ENCODE measurements at regions not wholly inside any gene's neighbourhood (a gene's known extent, or its start where the extent isn't known, plus 50 kb on each side); places are given as distances from the start of the nearest gene placed in this dataset.

DNA sequence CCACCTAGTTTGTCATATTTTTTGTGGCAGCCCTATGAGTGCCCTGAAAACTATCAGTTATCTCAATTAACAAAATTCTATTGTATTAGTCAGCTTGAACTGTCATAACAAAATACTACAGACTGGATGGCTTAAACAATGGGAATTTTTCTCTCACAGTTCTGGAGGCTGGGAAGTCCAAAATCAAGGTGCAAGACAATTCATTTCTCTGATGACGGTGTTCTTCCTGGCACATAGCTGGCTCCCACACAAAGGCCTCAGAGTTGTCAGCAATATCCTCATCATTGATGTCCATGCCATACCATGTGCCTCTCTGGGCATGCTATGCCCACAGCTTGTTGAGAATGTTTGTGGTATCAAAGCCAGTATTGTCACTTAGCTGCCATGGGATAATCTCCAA, 691.9 kb downstream of the NR2F1-AS1 start:
- H3K9me3 ChIP-seq (ENCODE audit: control insufficient read depth in 2 of 3, insufficient read depth in 1 of 3, low read length in 3 of 3): no peaks in the 10 kb centered on the region
- H3K27ac ChIP-seq (ENCODE audit: low read depth in 2 of 2, low read length in 2 of 2): no peak overlapping the region
- TF ChIP-seq, protein P1, sequence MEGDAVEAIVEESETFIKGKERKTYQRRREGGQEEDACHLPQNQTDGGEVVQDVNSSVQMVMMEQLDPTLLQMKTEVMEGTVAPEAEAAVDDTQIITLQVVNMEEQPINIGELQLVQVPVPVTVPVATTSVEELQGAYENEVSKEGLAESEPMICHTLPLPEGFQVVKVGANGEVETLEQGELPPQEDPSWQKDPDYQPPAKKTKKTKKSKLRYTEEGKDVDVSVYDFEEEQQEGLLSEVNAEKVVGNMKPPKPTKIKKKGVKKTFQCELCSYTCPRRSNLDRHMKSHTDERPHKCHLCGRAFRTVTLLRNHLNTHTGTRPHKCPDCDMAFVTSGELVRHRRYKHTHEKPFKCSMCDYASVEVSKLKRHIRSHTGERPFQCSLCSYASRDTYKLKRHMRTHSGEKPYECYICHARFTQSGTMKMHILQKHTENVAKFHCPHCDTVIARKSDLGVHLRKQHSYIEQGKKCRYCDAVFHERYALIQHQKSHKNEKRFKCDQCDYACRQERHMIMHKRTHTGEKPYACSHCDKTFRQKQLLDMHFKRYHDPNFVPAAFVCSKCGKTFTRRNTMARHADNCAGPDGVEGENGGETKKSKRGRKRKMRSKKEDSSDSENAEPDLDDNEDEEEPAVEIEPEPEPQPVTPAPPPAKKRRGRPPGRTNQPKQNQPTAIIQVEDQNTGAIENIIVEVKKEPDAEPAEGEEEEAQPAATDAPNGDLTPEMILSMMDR (IDR thresholded peaks at IDR 0.05; ENCODE audit: borderline replicate concordance, extremely low read depth, insufficient read depth): no peak
- H3K4me3 ChIP-seq (ENCODE audit: low read length in 3 of 3): no peak overlapping the region
- no peaks in the 10 kb centered on the region for H3K36me3 ChIP-seq (ENCODE audit: control insufficient read depth in 2 of 3, insufficient read depth in 3 of 3, low read length in 3 of 3)
- no peak for DNase-seq
- H3K4me1 ChIP-seq (ENCODE audit: control insufficient read depth in 2 of 3, insufficient read depth in 2 of 3, low read depth in 1 of 3, low read length in 3 of 3): no peaks in the 10 kb centered on the region
- no peak overlapping the region for H3K9ac ChIP-seq (ENCODE audit: low read length in 3 of 3)
- FAIRE-seq: no peak
- H3K27me3 ChIP-seq (ENCODE audit: control insufficient read depth, insufficient read depth, low read length): no peaks in the 10 kb centered on the region
- intact Hi-C loops (cut with DNase I): no loop called here

GRCh38 chr5:92887254-92887653, 693.8 kb downstream of the NR2F1-AS1 start:
- Histone ChIP-seq H3K4me3 (ENCODE audit: low read length in 3 of 3) (no peak overlapping the region), H3K27me3 (ENCODE audit: control insufficient read depth, insufficient read depth, low read length) (no peaks in the 10 kb centered on the region), H3K27ac (ENCODE audit: low read depth in 2 of 2, low read length in 2 of 2) (no peak overlapping the region), H3K4me1 (ENCODE audit: control insufficient read depth in 2 of 3, insufficient read depth in 2 of 3, low read depth in 1 of 3, low read length in 3 of 3) (no peaks in the 10 kb centered on the region), H3K9ac (ENCODE audit: low read length in 3 of 3) (no peak overlapping the region), H3K36me3 (ENCODE audit: control insufficient read depth in 2 of 3, insufficient read depth in 3 of 3, low read length in 3 of 3) (no peaks in the 10 kb centered on the region), H3K9me3 (ENCODE audit: control insufficient read depth in 2 of 3, insufficient read depth in 1 of 3, low read length in 3 of 3) (no peaks in the 10 kb centered on the region)
- FAIRE-seq: no peak
- DNase-seq: no peak
- TF ChIP-seq, protein P1 (IDR thresholded peaks at IDR 0.05; ENCODE audit: borderline replicate concordance, extremely low read depth, insufficient read depth): no peak
- intact Hi-C loops (cut with DNase I): no loop called here

DNA sequence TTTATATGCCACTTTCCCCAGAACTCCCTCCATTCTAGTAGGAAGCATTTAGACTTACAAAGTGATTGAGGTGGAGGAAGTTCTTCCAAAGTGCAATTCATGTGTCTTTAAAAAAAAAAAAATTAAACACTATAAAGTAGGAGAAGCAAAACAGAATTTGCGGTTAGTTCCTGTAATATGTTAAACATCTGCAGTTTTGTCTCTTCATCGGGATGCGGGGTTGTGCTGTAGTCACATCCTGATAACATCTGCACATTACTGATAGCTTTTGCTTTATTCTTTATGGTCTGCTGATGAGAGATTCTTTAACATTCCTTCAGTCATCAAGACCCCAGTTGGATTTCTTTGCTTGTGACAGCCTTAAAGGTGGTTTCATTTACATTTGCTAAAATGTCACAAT, 694.3 kb downstream of the NR2F1-AS1 start:
- intact Hi-C loops (cut with DNase I): no loop called here
- no peak overlapping the region for H3K4me3 ChIP-seq (ENCODE audit: low read length in 3 of 3)
- H3K9ac ChIP-seq (ENCODE audit: low read length in 3 of 3): no peak overlapping the region
- DNase-seq (no peak), FAIRE-seq (no peak)
- H3K27ac ChIP-seq (ENCODE audit: low read depth in 2 of 2, low read length in 2 of 2): no peak overlapping the region
- no peaks in the 10 kb centered on the region for H3K36me3 ChIP-seq (ENCODE audit: control insufficient read depth in 2 of 3, insufficient read depth in 3 of 3, low read length in 3 of 3)
- TF ChIP-seq, protein P1 (IDR thresholded peaks at IDR 0.05; ENCODE audit: borderline replicate concordance, extremely low read depth, insufficient read depth): no peak
- no peaks in the 10 kb centered on the region for H3K4me1 ChIP-seq (ENCODE audit: control insufficient read depth in 2 of 3, insufficient read depth in 2 of 3, low read depth in 1 of 3, low read length in 3 of 3)
- H3K9me3 ChIP-seq (ENCODE audit: control insufficient read depth in 2 of 3, insufficient read depth in 1 of 3, low read length in 3 of 3): no peaks in the 10 kb centered on the region
- H3K27me3 ChIP-seq (ENCODE audit: control insufficient read depth, insufficient read depth, low read length): no peaks in the 10 kb centered on the region

DNA sequence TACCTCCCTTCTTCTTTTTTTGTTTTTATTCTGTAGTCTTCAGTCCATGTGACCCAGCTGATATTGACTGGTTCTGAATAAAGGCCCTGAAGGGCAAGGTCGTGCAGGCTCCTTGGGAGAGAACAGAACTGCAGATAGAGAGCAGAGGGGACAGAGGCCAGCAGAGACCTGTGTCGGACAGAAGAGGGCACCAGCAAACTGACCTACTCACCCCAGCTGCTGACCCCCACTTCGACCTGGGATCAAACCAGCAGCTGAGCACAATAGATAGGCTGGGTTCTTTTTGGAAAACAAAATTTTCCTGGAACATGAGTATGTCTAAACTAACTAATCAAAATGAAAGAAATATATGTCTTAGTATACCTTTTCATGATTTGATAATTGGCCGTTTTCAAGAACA, 695.1 kb downstream of the NR2F1-AS1 start:
- Histone ChIP-seq H3K4me1 (ENCODE audit: control insufficient read depth in 2 of 3, insufficient read depth in 2 of 3, low read depth in 1 of 3, low read length in 3 of 3) (no peaks in the 10 kb centered on the region), H3K36me3 (ENCODE audit: control insufficient read depth in 2 of 3, insufficient read depth in 3 of 3, low read length in 3 of 3) (no peaks in the 10 kb centered on the region), H3K27me3 (ENCODE audit: control insufficient read depth, insufficient read depth, low read length) (no peaks in the 10 kb centered on the region), H3K9ac (ENCODE audit: low read length in 3 of 3) (no peak overlapping the region), H3K4me3 (ENCODE audit: low read length in 3 of 3) (no peak overlapping the region), H3K27ac (ENCODE audit: low read depth in 2 of 2, low read length in 2 of 2) (no peak overlapping the region), H3K9me3 (ENCODE audit: control insufficient read depth in 2 of 3, insufficient read depth in 1 of 3, low read length in 3 of 3) (no peaks in the 10 kb centered on the region)
- FAIRE-seq: no peak
- TF ChIP-seq, protein P1 (IDR thresholded peaks at IDR 0.05; ENCODE audit: borderline replicate concordance, extremely low read depth, insufficient read depth): peak; percentile 1
- no peak for DNase-seq
- intact Hi-C loops (cut with DNase I): no loop called here
